HG02642 (cell line): ENCODE measurements at regions not wholly inside any gene's neighbourhood (a gene's known extent, or its start where the extent isn't known, plus 50 kb on each side); places are given as distances from the start of the nearest gene placed in this dataset.
"Not testable (repeated sequence)": the region's sequence is repeated elsewhere in the genome, so short reads cannot be mapped to it uniquely, and the experiment has no call there.

ENCODE experiments used
- ATAC-seq: cut with Tn5 transposase; IDR thresholded peaks from one replicate; pipeline ENCODE4 v1.9.1; 2021; ENCODE audit warnings: mild to moderate bottlenecking; ENCODE audit not compliant: unreplicated experiment, poor library complexity

GRCh38 chr2:224650815-224651439 is 65.2 kb downstream of the CCDC195 start:
- peak; percentile 74 for ATAC-seq

GRCh38 chr2:224647684-224648083 is 62.5 kb upstream of the CUL3 start:
- ATAC-seq = not testable (repeated sequence)

DNA sequence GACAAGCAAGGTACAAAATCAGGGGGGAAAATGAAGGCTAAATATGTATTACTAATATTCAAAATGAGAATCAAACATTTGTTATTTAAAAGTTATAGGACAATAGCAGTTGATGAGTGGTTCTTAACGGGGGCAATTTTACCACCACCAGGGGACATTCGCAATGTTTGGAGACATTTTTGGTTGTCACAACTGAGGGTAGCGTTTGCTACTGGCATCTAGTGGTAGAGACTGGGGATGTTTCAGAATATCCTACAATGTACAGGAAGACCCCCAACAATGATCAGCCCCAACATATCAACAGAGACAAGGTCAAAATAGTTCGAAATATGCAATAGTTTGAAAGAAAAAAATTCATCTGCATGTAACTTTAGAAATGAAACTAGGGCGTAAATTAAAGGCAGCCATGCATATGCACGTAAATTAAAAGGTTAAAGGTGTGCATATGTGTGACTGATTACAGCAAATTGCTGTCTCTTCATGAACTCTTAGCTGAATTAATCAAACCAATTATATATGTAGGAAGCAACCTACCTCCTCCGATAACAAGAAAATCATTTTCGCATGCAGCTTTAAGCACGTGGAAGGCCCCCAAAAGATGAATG is 61.2 kb upstream of the CUL3 start:
- ATAC-seq = peak; percentile 58

GRCh38 chr2:224645722-224646121 is 60.6 kb upstream of the CUL3 start:
- no peak for ATAC-seq

DNA sequence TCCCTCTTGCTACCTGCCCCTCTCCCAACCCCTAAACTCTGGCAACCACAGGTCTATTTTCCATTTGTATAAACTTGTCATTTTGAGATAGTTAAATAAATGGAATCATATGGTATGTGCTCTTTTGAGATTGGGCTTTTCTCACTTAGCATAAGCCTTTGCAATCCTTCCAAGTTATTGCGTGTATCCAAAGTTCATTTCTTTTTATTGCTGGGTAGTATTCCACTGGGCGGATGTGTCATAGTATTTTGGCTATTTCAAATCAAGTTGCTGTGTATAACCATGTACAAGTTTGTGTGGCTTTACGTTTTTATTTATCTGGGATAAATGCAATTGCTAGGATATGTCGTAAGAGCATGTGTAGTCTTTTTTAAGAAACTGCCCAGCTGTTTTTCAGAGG is 55.5 kb upstream of the CUL3 start:
- no peak for ATAC-seq

GRCh38 chr2:224638301-224638823 is 53.2 kb upstream of the CUL3 start:
- ATAC-seq = peak; percentile 93
